NCI-H510A treated with DMSO at 0.1 percent for 48 hours (cell line): ENCODE measurements at regions not wholly inside any gene's neighbourhood (a gene's known extent, or its start where the extent isn't known, plus 50 kb on each side); places are given as distances from the start of the nearest gene placed in this dataset.
"Not testable (repeated sequence)": the region's sequence is repeated elsewhere in the genome, so short reads cannot be mapped to it uniquely, and the experiment has no call there.

ENCODE experiments used
- DNase-seq: peaks from one replicate; lab custom pipeline; 2025; lab: John Stamatoyannopoulos, UW

- peak; percentile 31 for DNase-seq
These were observed 56.1 kb upstream of the TMEM132D start for GRCh38 chr12:129959889-129960288.

GRCh38 chr12:129961091-129961490 lies 57.3 kb upstream of the TMEM132D start:
- peak; percentile 29 for DNase-seq

- no peak for DNase-seq
These were observed 58.0 kb upstream of the TMEM132D start for GRCh38 chr12:129961856-129962255.

DNA sequence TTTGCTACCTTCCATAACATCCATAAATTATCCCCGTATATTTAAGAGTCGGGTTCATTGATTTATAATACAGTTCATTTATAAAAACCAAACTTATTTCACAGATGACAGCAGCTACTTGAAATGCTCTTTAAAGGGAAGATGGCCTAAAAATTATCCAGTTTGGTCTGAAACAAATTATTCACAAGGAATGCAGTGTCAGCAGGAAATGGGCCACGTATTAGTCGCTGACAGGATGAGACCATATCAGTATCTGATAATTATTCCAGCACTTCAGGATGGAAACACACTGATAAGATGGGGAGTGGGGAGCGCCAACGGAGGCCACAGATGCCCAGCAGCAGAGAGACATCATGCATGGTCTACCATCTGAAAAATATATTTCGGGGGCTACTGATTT lies 60.5 kb upstream of the TMEM132D start:
- peak; percentile 44 for DNase-seq

GRCh38 chr12:129964826-129965457 lies 61.1 kb upstream of the TMEM132D start:
- peak; percentile 93 for DNase-seq

GRCh38 chr12:129966146-129966995 lies 62.5 kb upstream of the TMEM132D start:
- no peak for DNase-seq

DNA sequence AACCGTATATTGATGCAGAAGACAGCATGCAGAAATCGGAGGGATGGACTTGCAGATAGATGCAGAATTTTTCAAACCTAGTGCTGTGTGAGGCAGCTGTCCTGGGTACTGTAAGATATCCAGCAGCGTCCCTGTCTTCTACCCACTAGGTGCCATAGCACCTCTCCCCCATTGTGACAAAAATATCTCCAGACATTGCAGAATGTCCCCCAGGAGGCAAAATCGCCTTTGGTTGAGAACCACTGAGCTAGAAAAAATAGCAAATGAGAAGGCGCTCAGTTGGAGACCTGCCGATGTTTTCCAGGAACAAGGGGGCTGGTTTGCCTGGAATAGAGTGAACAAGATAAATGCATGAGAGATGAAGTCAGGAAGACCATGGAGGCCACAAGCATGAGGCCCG lies 67.9 kb upstream of the TMEM132D start:
- DNase-seq: no peak

GRCh38 chr12:129973236-129973961 lies 69.6 kb upstream of the TMEM132D start:
- DNase-seq: no peak

DNA sequence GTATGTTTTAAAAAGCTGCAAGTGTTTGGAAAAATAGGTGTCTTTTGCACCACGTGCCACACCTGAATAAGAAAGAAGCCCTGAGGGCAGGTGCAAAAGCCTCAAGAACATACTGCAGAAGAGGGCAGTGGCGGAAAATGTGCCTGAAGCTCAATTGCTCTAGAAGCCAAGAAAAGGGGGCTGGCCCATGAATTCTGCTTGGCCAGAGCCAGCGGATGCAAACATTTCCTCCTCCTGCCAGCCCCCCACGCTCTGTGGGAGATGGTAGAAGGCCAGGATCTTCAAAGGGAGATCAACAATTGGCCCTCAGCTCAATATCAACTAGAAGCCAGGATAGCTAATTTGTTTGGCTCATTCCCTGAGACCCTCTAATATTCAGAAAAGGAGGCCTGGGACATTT lies 80.3 kb upstream of the TMEM132D start:
- DNase-seq: no peak

GRCh38 chr12:129987841-129988240 lies 84.0 kb upstream of the TMEM132D start:
- peak; percentile 19 for DNase-seq

GRCh38 chr12:129994634-129995033 lies 90.8 kb upstream of the TMEM132D start:
- DNase-seq: no peak

GRCh38 chr12:129997239-129997638 lies 93.4 kb upstream of the TMEM132D start:
- no peak for DNase-seq

- DNase-seq: not testable (repeated sequence)
These were observed 100.6 kb upstream of the TMEM132D start for GRCh38 chr12:130004310-130004877.

DNA sequence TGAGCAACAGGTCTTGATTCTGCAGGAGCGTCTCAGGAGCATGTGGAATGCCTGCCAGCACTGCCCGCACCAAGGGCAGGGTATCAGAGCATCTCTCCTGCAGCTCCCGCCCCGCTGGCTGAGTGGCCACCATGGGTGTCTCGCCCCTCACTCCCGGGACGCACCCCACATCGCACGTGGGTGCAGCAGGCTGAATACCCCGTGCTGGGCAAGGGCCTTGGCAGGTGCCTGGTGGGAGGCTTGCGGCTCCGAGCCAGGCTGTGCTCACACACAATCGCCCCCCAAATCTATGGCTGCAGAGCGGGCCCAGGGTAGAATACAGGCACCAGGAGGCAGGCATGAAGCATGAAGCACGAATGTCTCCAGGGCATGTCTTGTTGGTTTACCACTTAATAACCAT lies 103.9 kb upstream of the TMEM132D start:
- DNase-seq: no peak

DNA sequence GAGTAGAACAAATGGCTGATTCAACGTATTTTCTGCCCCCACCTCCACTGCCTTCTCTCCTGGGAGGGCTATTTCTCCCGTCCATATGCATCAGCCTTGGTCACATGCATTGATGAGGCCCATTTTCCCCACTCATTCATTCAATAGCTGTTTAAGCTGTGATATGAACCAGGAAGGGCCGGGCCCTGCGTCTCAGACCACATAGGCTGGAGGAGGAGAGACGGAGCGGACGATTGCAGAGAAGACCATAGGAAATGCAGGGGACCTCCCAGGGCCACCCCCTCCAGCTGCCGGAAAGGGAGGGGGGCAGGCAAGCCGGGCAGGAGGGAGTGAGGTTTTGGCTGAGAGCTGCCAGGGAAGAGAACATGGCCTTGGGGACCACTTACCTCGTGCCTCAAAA lies 104.4 kb upstream of the TMEM132D start:
- DNase-seq: no peak

- no peak for DNase-seq
These were observed 106.1 kb upstream of the TMEM132D start for GRCh38 chr12:130009961-130010360.

- DNase-seq: no peak
These were observed 108.0 kb upstream of the TMEM132D start for GRCh38 chr12:130011611-130012385.

- DNase-seq: peak; percentile 94
These were observed 110.1 kb upstream of the TMEM132D start for GRCh38 chr12:130013771-130014484.

GRCh38 chr12:130014485-130014807 lies 110.6 kb upstream of the TMEM132D start:
- peak; percentile 75 for DNase-seq

GRCh38 chr12:130016194-130016593 lies 112.4 kb upstream of the TMEM132D start:
- no peak for DNase-seq

DNA sequence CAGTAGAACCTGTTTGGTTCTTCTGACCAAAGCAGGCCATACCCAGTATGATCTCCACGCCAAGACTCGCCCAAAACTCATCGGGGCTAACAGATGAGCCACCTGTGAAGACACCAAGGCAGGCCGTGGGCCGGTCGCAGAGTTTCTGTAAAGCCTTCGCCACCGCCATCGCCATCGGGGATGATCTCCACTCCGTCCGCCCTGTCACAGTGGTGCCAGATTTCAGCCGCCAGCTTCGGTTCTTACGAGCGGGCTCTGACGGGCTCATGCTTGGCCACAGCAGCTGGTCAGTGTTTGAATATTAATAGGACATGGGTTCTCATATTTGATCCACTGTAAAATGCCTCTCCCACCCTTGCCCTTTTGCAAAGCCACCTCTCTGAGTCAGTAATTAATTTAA lies 113.2 kb upstream of the TMEM132D start:
- no peak for DNase-seq
